Spleen (tissue), 11 donors: ENCODE measurements at regions not wholly inside any gene's neighbourhood (a gene's known extent, or its start where the extent isn't known, plus 50 kb on each side); places are given as distances from the start of the nearest gene placed in this dataset.

ENCODE experiments used
- DNase-seq: peaks from one replicate; pipeline ENCODE4 v3.0.0-alpha.2; 2020
- H3K27ac ChIP-seq, 8 donors: fragments of 200-600 bp; sonication (generic) in 7 of 8; 1 replicate in 4 of 8; 2 replicates in 4 of 8; pipeline versions ENCODE4 v1.5.0 to v1.8.0; 2016 to 2021; ENCODE audit warnings: inconsistent platforms in 4 of 8, mild to moderate bottlenecking in 4 of 8, moderate library complexity in 1 of 8
- H3K27me3 ChIP-seq, 7 donors: fragments of 200-600 bp; sonication (generic) in 6 of 7; replicated peaks in 1 of 7; 1 replicate in 4 of 7; 2 replicates in 3 of 7; pipeline versions ENCODE4 v1.5.0 to v1.8.0; 2016 to 2021; ENCODE audit warnings: inconsistent platforms in 3 of 7, mild to moderate bottlenecking in 1 of 7
- H3K36me3 ChIP-seq, 6 donors: fragments of 200-600 bp; sonication (generic) in 5 of 6; 1 replicate in 4 of 6; 2 replicates in 2 of 6; pipeline versions ENCODE4 v1.5.0 to v1.8.0; 2016 to 2021; ENCODE audit warnings: inconsistent platforms in 2 of 6
- H3K4me1 ChIP-seq, 6 donors: fragments of 200-600 bp; sonication (generic) in 5 of 6; 1 replicate in 3 of 6; 2 replicates in 3 of 6; pipeline versions ENCODE4 v1.5.0 to v1.8.0; 2016 to 2021; ENCODE audit warnings: inconsistent platforms in 3 of 6
- H3K4me3 ChIP-seq, 8 donors: fragments of 200-600 bp; sonication (generic) in 7 of 8; 1 replicate in 4 of 8; 2 replicates in 4 of 8; pipeline versions ENCODE4 v1.5.0 to v1.8.0; 2016 to 2021; ENCODE audit warnings: inconsistent platforms in 4 of 8, mild to moderate bottlenecking in 4 of 8, moderate library complexity in 2 of 8
- H3K9me3 ChIP-seq, 8 donors: fragments of 200-600 bp; sonication (generic) in 7 of 8; 1 replicate in 4 of 8; 2 replicates in 4 of 8; pipeline versions ENCODE4 v1.5.0 to v1.8.0; 2016 to 2021; ENCODE audit warnings: inconsistent platforms in 4 of 8
- CTCF ChIP-seq, 11 experiments: fragments of 200-600 bp in 7 of 11; fragments of 450-650 bp in 4 of 11; sonication (generic) in 4 of 11; IDR thresholded peaks in 8 of 11; conservative IDR thresholded peaks in 3 of 11; 1 replicate in 7 of 11; 2 replicates in 4 of 11; pipeline versions ENCODE4 v1.4.0 to v1.8.0; 2016 to 2021; ENCODE audit warnings: antibody characterized with exemption in 11 of 11, inconsistent platforms in 4 of 11, mild to moderate bottlenecking in 1 of 11
- POLR2A ChIP-seq, 3 donors: fragments of 450-650 bp; IDR thresholded peaks; one replicate each; pipeline ENCODE4 v1.5.1; 2017; ENCODE audit warnings: antibody characterized with exemption in 3 of 3, mild to moderate bottlenecking in 1 of 3
- POLR2AphosphoS5 ChIP-seq, 3 donors: sonication (generic); formaldehyde crosslinking; IDR thresholded peaks; one replicate each; pipeline ENCODE4 v1.5.1; 2017; ENCODE audit warnings: antibody characterized with exemption in 3 of 3
- WGBS, 5 donors: extraction: QIAGEN DNeasy Blood & Tissue Kit in 3 of 5; methylation state at CpG; one replicate each; pipeline versions ENCODE4 v1.1.5 to v1.1.7; 2013 to 2018; 5-methylcytosine and 5-hydroxymethylcytosine counted together
- intact Hi-C: fragments of 100-400 bp; cut with DNase I; formaldehyde crosslinking; loops from one replicate; pipeline ENCODE4 v1.15.0; 2023; ENCODE audit warnings: low total_unique reads
- donor health status: healthy with polysubstance abuse.
- donor health status: DM: no; HTN: no; CAD: no; lungs with moderate emphysema.
- donor health status: DM: no; HTN: no; CAD: no.
- donor health status: Bipolar disorder and iron deficiency.
- donor health status: healthy.
- donor health status: DM: no; HTN: no; CAD: no.
- donor health status: DM: yes; HTN: yes; CAD: no.

- intact Hi-C loops, result no loop called here
- 93 to 100% (median 94%) methylated on average over 4 of the region's 4 CpGs for WGBS, 5 donors
- DNase-seq, result no peak
- Histone ChIP-seq H3K4me3 (no peak overlapping the region), H3K27me3 (no peaks in the 10 kb centered on the region), H3K27ac (no peak overlapping the region), H3K9me3 (no peaks in the 10 kb centered on the region), H3K4me1 (peaks cover 0 to 14% (median 4%) of the 10 kb centered on the region in 6 donors), H3K36me3 (no peaks in the 10 kb centered on the region)
- TF ChIP-seq CTCF (IDR thresholded peaks at IDR 0.05 in 8 of 11, conservative IDR thresholded peaks at IDR 0.05 in 3 of 11), result no peak
- no peak for TF ChIP-seq POLR2A (IDR thresholded peaks at IDR 0.05)
- no peak for TF ChIP-seq POLR2AphosphoS5 (IDR thresholded peaks at IDR 0.05)
Observed at GRCh38 chr1:244958593-244958992, 94.2 kb upstream of the HNRNPU start.

- WGBS, 5 donors, result 37 to 53% (median 47%) methylated on average over 6 of the region's 6 CpGs
- intact Hi-C loops, result no loop called here
- H3K36me3 ChIP-seq, result no peaks in the 10 kb centered on the region
Observed at GRCh38 chr1:244957525-244957924, 93.2 kb upstream of the HNRNPU start.

GRCh38 chr1:244957122-244957521, 92.8 kb upstream of the HNRNPU start:
- H3K4me1 ChIP-seq, result peaks cover 0 to 7% (median 0%) of the 10 kb centered on the region in 6 donors
- no peaks in the 10 kb centered on the region for H3K27me3 ChIP-seq
- no peak for DNase-seq
- TF ChIP-seq POLR2A (IDR thresholded peaks at IDR 0.05), result no peak
- no peak for TF ChIP-seq POLR2AphosphoS5 (IDR thresholded peaks at IDR 0.05)
- TF ChIP-seq CTCF (IDR thresholded peaks at IDR 0.05 in 8 of 11, conservative IDR thresholded peaks at IDR 0.05 in 3 of 11), result no peak
- no peaks in the 10 kb centered on the region for H3K9me3 ChIP-seq
- WGBS, 5 donors, result 86 to 95% (median 93%) methylated on average over 6 of the region's 6 CpGs
- intact Hi-C loops, result no loop called here
- H3K36me3 ChIP-seq, result no peaks in the 10 kb centered on the region
- H3K4me3 ChIP-seq, result no peak overlapping the region
- no peak overlapping the region for H3K27ac ChIP-seq

More at GRCh38 chr1:244957525-244957924, 93.2 kb upstream of the HNRNPU start:
- DNase-seq, result no peak
- H3K27ac ChIP-seq, result no peak overlapping the region
- H3K9me3 ChIP-seq, result no peaks in the 10 kb centered on the region
- no peak overlapping the region for H3K4me3 ChIP-seq
- TF ChIP-seq POLR2A (IDR thresholded peaks at IDR 0.05) (no peak), CTCF (IDR thresholded peaks at IDR 0.05 in 8 of 11, conservative IDR thresholded peaks at IDR 0.05 in 3 of 11) (no peak), POLR2AphosphoS5 (IDR thresholded peaks at IDR 0.05) (no peak)
- H3K27me3 ChIP-seq, result no peaks in the 10 kb centered on the region
- peaks cover 0 to 7% (median 0%) of the 10 kb centered on the region in 6 donors for H3K4me1 ChIP-seq

- Histone ChIP-seq H3K27ac (no peak overlapping the region), H3K4me3 (no peak overlapping the region), H3K36me3 (no peaks in the 10 kb centered on the region), H3K9me3 (no peaks in the 10 kb centered on the region), H3K27me3 (no peaks in the 10 kb centered on the region), H3K4me1 (peaks cover 0 to 7% (median 0%) of the 10 kb centered on the region in 6 donors)
- intact Hi-C loops, result no loop called here
- 77 to 96% (median 90%) methylated on average over 5 of the region's 5 CpGs for WGBS, 5 donors
- TF ChIP-seq POLR2AphosphoS5 (IDR thresholded peaks at IDR 0.05) (no peak), CTCF (IDR thresholded peaks at IDR 0.05 in 8 of 11, conservative IDR thresholded peaks at IDR 0.05 in 3 of 11) (no peak), POLR2A (IDR thresholded peaks at IDR 0.05) (no peak)
- no peak for DNase-seq
Observed at GRCh38 chr1:244955661-244956060, 91.3 kb upstream of the HNRNPU start.
